GM23338 (cell line): ENCODE measurements at regions not wholly inside any gene's neighbourhood (a gene's known extent, or its start where the extent isn't known, plus 50 kb on each side); places are given as distances from the start of the nearest gene placed in this dataset.

Experiments used
- ATAC-seq: fragments of 200-7000 bp; cut with Tn5 transposase; 3 replicates; pipeline ENCODE4 v1.9.1; 2020
- DNase-seq: peaks from one replicate; pipeline ENCODE4 v3.0.0-alpha.2; 2015; ENCODE audit warnings: low spot score
- H2AFZ ChIP-seq: fragments of 200-600 bp; sonication (generic); 2 replicates; pipeline ENCODE4 v1.8.0; 2016; ENCODE audit warnings: antibody characterized with exemption, mild to moderate bottlenecking, moderate library complexity
- H3F3A ChIP-seq: fragments of 200-600 bp; sonication (generic); replicated peaks from 2 replicates; pipeline ENCODE4 v1.8.0; 2017; ENCODE audit warnings: antibody characterized with exemption, mixed run types, low read depth
- H3K27ac ChIP-seq: fragments of 200-600 bp; sonication (generic); 2 replicates; pipeline ENCODE4 v1.6.1; 2016; ENCODE audit warnings: low read depth
- H3K27me3 ChIP-seq: fragments of 200-600 bp; sonication (generic); 2 replicates; pipeline ENCODE4 v1.8.0; 2016; ENCODE audit warnings: mild to moderate bottlenecking, mixed run types, moderate library complexity; ENCODE audit not compliant: insufficient read depth
- H3K36me3 ChIP-seq: fragments of 200-600 bp; sonication (generic); 2 replicates; pipeline ENCODE4 v1.8.0; 2016; ENCODE audit warnings: mild to moderate bottlenecking; ENCODE audit not compliant: insufficient read depth
- H3K4me1 ChIP-seq: fragments of 200-600 bp; sonication (generic); 2 replicates; pipeline ENCODE4 v1.8.0; 2016; ENCODE audit warnings: mild to moderate bottlenecking, moderate library complexity; ENCODE audit not compliant: insufficient read depth
- H3K4me2 ChIP-seq: fragments of 200-600 bp; sonication (generic); 2 replicates; pipeline ENCODE4 v1.7.1; 2017; ENCODE audit warnings: mixed run types
- H3K4me3 ChIP-seq: fragments of 200-600 bp; sonication (generic); 2 replicates; pipeline ENCODE4 v1.6.1; 2016; ENCODE audit warnings: mixed run types
- H3K79me2 ChIP-seq: fragments of 200-600 bp; sonication (generic); replicated peaks from 2 replicates; pipeline ENCODE4 v1.8.0; 2017; ENCODE audit warnings: mild to moderate bottlenecking; ENCODE audit not compliant: insufficient read depth
- H3K9me2 ChIP-seq: fragments of 200-600 bp; sonication (generic); 2 replicates; pipeline ENCODE4 v1.8.0; 2017; ENCODE audit not compliant: insufficient read depth
- H4K20me1 ChIP-seq: fragments of 200-600 bp; sonication (generic); replicated peaks from 2 replicates; pipeline ENCODE4 v1.8.0; 2017; ENCODE audit warnings: mild to moderate bottlenecking; ENCODE audit not compliant: insufficient read depth
- H3K27ac Mint-ChIP-seq: 2 replicates; pipeline ENCODE4 v1.8.0; 2020; ENCODE audit warnings: inconsistent platforms, mild to moderate bottlenecking, moderate library complexity, mixed read lengths
- H3K27me3 Mint-ChIP-seq: 3 replicates; pipeline ENCODE4 v1.8.0; 2022; ENCODE audit warnings: low read depth, mild to moderate bottlenecking, moderate library complexity, mixed read lengths, inconsistent platforms; ENCODE audit not compliant: insufficient read depth, poor library complexity
- H3K36me3 Mint-ChIP-seq: 3 replicates; pipeline ENCODE4 v1.8.0; 2021; ENCODE audit warnings: low read depth, mild to moderate bottlenecking, inconsistent platforms, moderate library complexity, mixed read lengths
- H3K4me1 Mint-ChIP-seq: 3 replicates; pipeline ENCODE4 v1.8.0; 2020; ENCODE audit warnings: mild to moderate bottlenecking, inconsistent platforms, mixed read lengths
- H3K4me3 Mint-ChIP-seq: 3 replicates; pipeline ENCODE4 v1.8.0; 2021; ENCODE audit warnings: moderate library complexity, mild to moderate bottlenecking, inconsistent platforms, mixed read lengths
- H3K9me3 Mint-ChIP-seq: 3 replicates; pipeline ENCODE4 v1.8.0; 2020; ENCODE audit warnings: moderate library complexity, mild to moderate bottlenecking, inconsistent platforms, mixed read lengths
- CREB1 ChIP-seq: fragments of 250-450 bp; sonication (Bioruptor Pico); IDR thresholded peaks from 2 replicates; pipeline ENCODE4 v1.5.0; 2020; ENCODE audit warnings: low read depth, mild to moderate bottlenecking, moderate library complexity
- EZH2 ChIP-seq: fragments of 200-600 bp; sonication (generic); IDR thresholded peaks from one replicate; pipeline ENCODE4 v1.8.0; 2017; ENCODE audit warnings: antibody characterized with exemption, mild to moderate bottlenecking, low read depth; ENCODE audit not compliant: unreplicated experiment
- EZH2phosphoT487 ChIP-seq: fragments of 200-600 bp; sonication (generic); IDR thresholded peaks from one replicate; pipeline ENCODE4 v1.8.1; 2018; ENCODE audit warnings: antibody characterized with exemption; ENCODE audit not compliant: unreplicated experiment
- JUNB ChIP-seq: IDR thresholded peaks from one replicate; pipeline ENCODE4 v1.6.1; 2016; ENCODE audit warnings: antibody characterized with exemption; ENCODE audit not compliant: unreplicated experiment
- ZNF114 ChIP-seq: fragments of 250-450 bp; sonication (Bioruptor Pico); IDR thresholded peaks from 2 replicates; pipeline ENCODE4 v1.5.0; 2020; ENCODE audit warnings: mild to moderate bottlenecking, moderate library complexity
- TF ChIP-seq, protein P1 (sequence below): IDR thresholded peaks from 2 replicates; pipeline ENCODE4 v1.6.1; 2016; ENCODE audit warnings: antibody characterized with exemption
- TF ChIP-seq, protein P2 (sequence below), 2 experiments: fragments of 200-600 bp in 1 of 2; sonication (generic) in 1 of 2; conservative IDR thresholded peaks; 2 replicates each; pipeline versions ENCODE4 v1.5.1 to v1.6.1; 2016 to 2017; ENCODE audit warnings: antibody characterized with exemption in 2 of 2, low read depth in 2 of 2, mild to moderate bottlenecking in 2 of 2, moderate library complexity in 1 of 2
- TF ChIP-seq, protein P3 (sequence below): IDR thresholded peaks from one replicate; pipeline ENCODE4 v1.6.1; 2018; ENCODE audit warnings: antibody characterized with exemption; ENCODE audit not compliant: unreplicated experiment

DNA sequence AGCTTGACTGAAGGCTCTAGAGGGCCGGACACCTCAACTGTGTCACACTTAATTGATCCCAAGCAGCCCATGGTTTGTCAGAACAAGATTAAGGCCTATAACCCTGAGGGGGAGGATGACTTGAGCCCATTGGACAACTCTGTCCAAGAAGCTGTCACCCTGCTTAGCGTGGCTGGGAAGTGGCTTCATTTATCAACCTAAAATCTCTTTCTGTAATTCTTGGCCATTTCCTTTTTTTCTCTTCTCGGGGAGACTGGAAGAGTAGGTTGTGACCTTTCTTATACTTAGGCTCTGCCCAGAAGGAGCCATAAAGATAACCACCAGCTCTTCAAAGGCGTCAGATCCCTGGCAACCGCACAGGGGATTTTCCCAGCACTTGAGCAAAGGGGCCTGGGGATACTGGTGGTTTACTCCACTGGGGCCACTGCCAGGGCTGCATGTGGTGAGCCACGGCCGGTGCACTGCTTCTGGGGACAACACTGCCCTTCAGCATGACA is 265.5 kb downstream of the CYRIA start:
- Histone ChIP-seq H3K79me2 (no peaks in the 10 kb centered on the region), H3K4me2 (no peak overlapping the region), H3K9me2 (peaks cover 8% of the 10 kb centered on the region; the same call in 1 of the 2 replicates), H3F3A (no peaks in the 10 kb centered on the region), H3K4me1 (no peaks in the 10 kb centered on the region), H3K36me3 (no peaks in the 10 kb centered on the region), H4K20me1 (no peaks in the 10 kb centered on the region), H3K27ac (no peak overlapping the region), H3K27me3 (no peaks in the 10 kb centered on the region), H3K4me3 (no peak overlapping the region), H2AFZ (no peak overlapping the region)
- no peak for DNase-seq
- Mint-ChIP-seq H3K9me3 (no peaks in the 10 kb centered on the region), H3K4me1 (no peaks in the 10 kb centered on the region), H3K27me3 (peaks cover 1% of the 10 kb centered on the region), H3K4me3 (no peak overlapping the region), H3K27ac (no peak overlapping the region), H3K36me3 (no peaks in the 10 kb centered on the region)
- ATAC-seq: no peak
- TF ChIP-seq, protein P1, sequence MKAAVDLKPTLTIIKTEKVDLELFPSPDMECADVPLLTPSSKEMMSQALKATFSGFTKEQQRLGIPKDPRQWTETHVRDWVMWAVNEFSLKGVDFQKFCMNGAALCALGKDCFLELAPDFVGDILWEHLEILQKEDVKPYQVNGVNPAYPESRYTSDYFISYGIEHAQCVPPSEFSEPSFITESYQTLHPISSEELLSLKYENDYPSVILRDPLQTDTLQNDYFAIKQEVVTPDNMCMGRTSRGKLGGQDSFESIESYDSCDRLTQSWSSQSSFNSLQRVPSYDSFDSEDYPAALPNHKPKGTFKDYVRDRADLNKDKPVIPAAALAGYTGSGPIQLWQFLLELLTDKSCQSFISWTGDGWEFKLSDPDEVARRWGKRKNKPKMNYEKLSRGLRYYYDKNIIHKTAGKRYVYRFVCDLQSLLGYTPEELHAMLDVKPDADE: no peak
- TF ChIP-seq EZH2phosphoT487 (no peak), CREB1 (CRISPR knock-in tag) (no peak), JUNB (no peak)
- TF ChIP-seq, protein P2, sequence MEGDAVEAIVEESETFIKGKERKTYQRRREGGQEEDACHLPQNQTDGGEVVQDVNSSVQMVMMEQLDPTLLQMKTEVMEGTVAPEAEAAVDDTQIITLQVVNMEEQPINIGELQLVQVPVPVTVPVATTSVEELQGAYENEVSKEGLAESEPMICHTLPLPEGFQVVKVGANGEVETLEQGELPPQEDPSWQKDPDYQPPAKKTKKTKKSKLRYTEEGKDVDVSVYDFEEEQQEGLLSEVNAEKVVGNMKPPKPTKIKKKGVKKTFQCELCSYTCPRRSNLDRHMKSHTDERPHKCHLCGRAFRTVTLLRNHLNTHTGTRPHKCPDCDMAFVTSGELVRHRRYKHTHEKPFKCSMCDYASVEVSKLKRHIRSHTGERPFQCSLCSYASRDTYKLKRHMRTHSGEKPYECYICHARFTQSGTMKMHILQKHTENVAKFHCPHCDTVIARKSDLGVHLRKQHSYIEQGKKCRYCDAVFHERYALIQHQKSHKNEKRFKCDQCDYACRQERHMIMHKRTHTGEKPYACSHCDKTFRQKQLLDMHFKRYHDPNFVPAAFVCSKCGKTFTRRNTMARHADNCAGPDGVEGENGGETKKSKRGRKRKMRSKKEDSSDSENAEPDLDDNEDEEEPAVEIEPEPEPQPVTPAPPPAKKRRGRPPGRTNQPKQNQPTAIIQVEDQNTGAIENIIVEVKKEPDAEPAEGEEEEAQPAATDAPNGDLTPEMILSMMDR (conservative IDR thresholded peaks at IDR 0.05; ENCODE audit: low read depth in 2 of 2): no peak

DNA sequence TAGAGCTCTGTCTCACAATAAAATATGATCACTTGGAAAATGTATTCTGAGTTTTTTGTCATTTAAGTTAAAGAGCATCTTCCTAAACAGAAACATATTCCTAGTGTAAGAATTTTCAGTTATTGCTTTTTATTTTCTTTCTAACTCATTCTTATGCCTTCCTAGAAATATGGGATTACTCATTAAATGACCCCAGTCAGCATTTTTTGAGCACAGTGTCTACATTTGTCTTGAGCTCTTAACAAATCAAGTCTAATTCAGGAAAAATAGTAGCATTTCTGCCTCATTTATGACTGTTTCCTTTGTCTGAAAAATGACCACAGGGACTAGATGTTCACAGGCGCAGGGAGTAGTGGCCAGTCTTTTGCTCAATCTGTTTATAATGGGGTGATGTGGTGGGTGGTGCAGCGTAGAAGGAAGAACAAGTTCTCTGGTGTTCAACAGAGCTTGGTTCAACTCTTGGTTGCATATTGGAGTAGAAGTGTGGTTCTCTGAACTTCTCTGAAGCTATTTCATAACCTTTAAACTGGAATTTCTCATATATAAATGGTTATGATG is 267.1 kb downstream of the CYRIA start:
- no peak overlapping the region for H3K27ac Mint-ChIP-seq
- ATAC-seq: no peak

More for the DNA sequence above, 267.1 kb downstream of the CYRIA start:
- Mint-ChIP-seq H3K4me1 (no peaks in the 10 kb centered on the region), H3K36me3 (no peaks in the 10 kb centered on the region), H3K9me3 (no peaks in the 10 kb centered on the region), H3K27me3 (peaks cover 1% of the 10 kb centered on the region), H3K4me3 (no peak overlapping the region)
- H2AFZ ChIP-seq: no peak overlapping the region
- H3K79me2 ChIP-seq: no peaks in the 10 kb centered on the region
- H3K4me2 ChIP-seq: no peak overlapping the region
- no peaks in the 10 kb centered on the region for H3K27me3 ChIP-seq
- H4K20me1 ChIP-seq: no peaks in the 10 kb centered on the region
- TF ChIP-seq, protein P3, sequence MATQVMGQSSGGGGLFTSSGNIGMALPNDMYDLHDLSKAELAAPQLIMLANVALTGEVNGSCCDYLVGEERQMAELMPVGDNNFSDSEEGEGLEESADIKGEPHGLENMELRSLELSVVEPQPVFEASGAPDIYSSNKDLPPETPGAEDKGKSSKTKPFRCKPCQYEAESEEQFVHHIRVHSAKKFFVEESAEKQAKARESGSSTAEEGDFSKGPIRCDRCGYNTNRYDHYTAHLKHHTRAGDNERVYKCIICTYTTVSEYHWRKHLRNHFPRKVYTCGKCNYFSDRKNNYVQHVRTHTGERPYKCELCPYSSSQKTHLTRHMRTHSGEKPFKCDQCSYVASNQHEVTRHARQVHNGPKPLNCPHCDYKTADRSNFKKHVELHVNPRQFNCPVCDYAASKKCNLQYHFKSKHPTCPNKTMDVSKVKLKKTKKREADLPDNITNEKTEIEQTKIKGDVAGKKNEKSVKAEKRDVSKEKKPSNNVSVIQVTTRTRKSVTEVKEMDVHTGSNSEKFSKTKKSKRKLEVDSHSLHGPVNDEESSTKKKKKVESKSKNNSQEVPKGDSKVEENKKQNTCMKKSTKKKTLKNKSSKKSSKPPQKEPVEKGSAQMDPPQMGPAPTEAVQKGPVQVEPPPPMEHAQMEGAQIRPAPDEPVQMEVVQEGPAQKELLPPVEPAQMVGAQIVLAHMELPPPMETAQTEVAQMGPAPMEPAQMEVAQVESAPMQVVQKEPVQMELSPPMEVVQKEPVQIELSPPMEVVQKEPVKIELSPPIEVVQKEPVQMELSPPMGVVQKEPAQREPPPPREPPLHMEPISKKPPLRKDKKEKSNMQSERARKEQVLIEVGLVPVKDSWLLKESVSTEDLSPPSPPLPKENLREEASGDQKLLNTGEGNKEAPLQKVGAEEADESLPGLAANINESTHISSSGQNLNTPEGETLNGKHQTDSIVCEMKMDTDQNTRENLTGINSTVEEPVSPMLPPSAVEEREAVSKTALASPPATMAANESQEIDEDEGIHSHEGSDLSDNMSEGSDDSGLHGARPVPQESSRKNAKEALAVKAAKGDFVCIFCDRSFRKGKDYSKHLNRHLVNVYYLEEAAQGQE: no peak
- TF ChIP-seq CREB1 (CRISPR knock-in tag) (no peak), EZH2 (no peak), ZNF114 (no peak)
- no peak overlapping the region for H3K27ac ChIP-seq
- H3F3A ChIP-seq: no peaks in the 10 kb centered on the region
- no peak for DNase-seq
- H3K9me2 ChIP-seq: peaks cover 8% of the 10 kb centered on the region; the same call in 1 of the 2 replicates
- H3K4me3 ChIP-seq: no peak overlapping the region
- no peaks in the 10 kb centered on the region for H3K4me1 ChIP-seq
- H3K36me3 ChIP-seq: no peaks in the 10 kb centered on the region
